H9 (cell line): ENCODE measurements at regions not wholly inside any gene's neighbourhood (a gene's known extent, or its start where the extent isn't known, plus 50 kb on each side); places are given as distances from the start of the nearest gene placed in this dataset.

Experiments
- DNase-seq: peaks from one replicate; pipeline ENCODE4 v3.0.0-alpha.2; 2017
- H2AFZ ChIP-seq: one replicate; pipeline ENCODE4 v1.6.1; 2013; ENCODE audit warnings: mild to moderate bottlenecking, low read length, control low read depth, moderate library complexity
- H2AK5ac ChIP-seq: 2 replicates; pipeline ENCODE4 v1.6.1; 2013; ENCODE audit warnings: low read length, control low read depth, mixed read lengths; ENCODE audit not compliant: insufficient read length
- H2BK120ac ChIP-seq: one replicate; pipeline ENCODE4 v1.6.1; 2013; ENCODE audit warnings: low read depth, mild to moderate bottlenecking, low read length, control low read depth, inconsistent platforms; ENCODE audit not compliant: poor library complexity, severe bottlenecking
- H2BK12ac ChIP-seq: 2 replicates; pipeline ENCODE4 v1.6.1; 2013; ENCODE audit warnings: low read length, control low read depth, mixed read lengths, low read depth; ENCODE audit not compliant: insufficient read length
- H2BK15ac ChIP-seq: 2 replicates; pipeline ENCODE4 v1.6.1; 2013; ENCODE audit warnings: low read depth, low read length, control low read depth
- H2BK20ac ChIP-seq: one replicate; pipeline ENCODE4 v1.6.1; 2013; ENCODE audit warnings: low read depth, mild to moderate bottlenecking, low read length, control low read depth, inconsistent platforms; ENCODE audit not compliant: poor library complexity, severe bottlenecking
- H2BK5ac ChIP-seq: 2 replicates; pipeline ENCODE4 v1.6.1; 2013; ENCODE audit warnings: low read length, control low read depth, mixed read lengths; ENCODE audit not compliant: insufficient read length
- H3K14ac ChIP-seq: 2 replicates; pipeline ENCODE4 v1.6.1; 2013; ENCODE audit warnings: low read length, control low read depth; ENCODE audit not compliant: insufficient read depth
- H3K18ac ChIP-seq: 2 replicates; pipeline ENCODE4 v1.6.1; 2013; ENCODE audit warnings: low read depth, mild to moderate bottlenecking, mixed read lengths, low read length, control low read depth; ENCODE audit not compliant: insufficient read length
- H3K23ac ChIP-seq: 2 replicates; pipeline ENCODE4 v1.6.1; 2013; ENCODE audit warnings: low read length, control low read depth, mixed read lengths, low read depth; ENCODE audit not compliant: insufficient read length
- H3K23me2 ChIP-seq: 2 replicates; pipeline ENCODE4 v1.6.1; 2013; ENCODE audit warnings: low read depth, mild to moderate bottlenecking, mixed read lengths, low read length, control low read depth; ENCODE audit not compliant: insufficient read length, poor library complexity, severe bottlenecking
- H3K27ac ChIP-seq: 2 replicates; pipeline ENCODE4 v1.5.1; 2013; ENCODE audit warnings: low read length, control low read depth, mixed read lengths, low read depth; ENCODE audit not compliant: insufficient read length
- H3K27me3 ChIP-seq: 2 replicates; pipeline ENCODE4 v1.6.1; 2013; ENCODE audit warnings: low read length, control low read depth, inconsistent platforms; ENCODE audit not compliant: insufficient read depth
- H3K4ac ChIP-seq: 2 replicates; pipeline ENCODE4 v1.6.1; 2013; ENCODE audit warnings: low read depth, mild to moderate bottlenecking, control low read depth, inconsistent platforms, low read length, moderate library complexity
- H3K4me1 ChIP-seq: 2 replicates; pipeline ENCODE4 v1.6.1; 2013; ENCODE audit warnings: low read length, control low read depth, inconsistent platforms; ENCODE audit not compliant: insufficient read depth
- H3K4me2 ChIP-seq: 2 replicates; pipeline ENCODE4 v1.6.1; 2013; ENCODE audit warnings: low read length, control low read depth, mixed read lengths; ENCODE audit not compliant: insufficient read length, insufficient read depth
- H3K56ac ChIP-seq: 2 replicates; pipeline ENCODE4 v1.6.1; 2013; ENCODE audit warnings: low read depth, mild to moderate bottlenecking, mixed read lengths, low read length, control low read depth; ENCODE audit not compliant: insufficient read length
- H3K79me1 ChIP-seq: 2 replicates; pipeline ENCODE4 v1.6.1; 2013; ENCODE audit warnings: low read depth, mild to moderate bottlenecking, moderate library complexity, low read length, control low read depth, inconsistent platforms; ENCODE audit not compliant: insufficient read depth, poor library complexity, severe bottlenecking
- H3K79me2 ChIP-seq: 2 replicates; pipeline ENCODE4 v1.6.1; 2013; ENCODE audit warnings: low read length, control low read depth, inconsistent platforms; ENCODE audit not compliant: insufficient read depth
- H3K9ac ChIP-seq: 2 replicates; pipeline ENCODE4 v1.6.1; 2013; ENCODE audit warnings: low read length, control low read depth, mixed read lengths; ENCODE audit not compliant: insufficient read length; ENCODE audit errors: extremely low read depth
- H3K9me3 ChIP-seq: one replicate; pipeline ENCODE4 v1.6.1; 2013; ENCODE audit warnings: low read depth, low read length, inconsistent platforms; ENCODE audit not compliant: control insufficient read depth
- H3T11ph ChIP-seq: one replicate; pipeline ENCODE4 v1.6.1; 2013; ENCODE audit warnings: mild to moderate bottlenecking, low read length, control low read depth, inconsistent platforms
- H4K20me1 ChIP-seq: one replicate; pipeline ENCODE4 v1.6.1; 2013; ENCODE audit not compliant: control insufficient read depth, insufficient read length, insufficient read depth
- H4K5ac ChIP-seq: 2 replicates; pipeline ENCODE4 v1.6.1; 2013; ENCODE audit warnings: low read depth, mild to moderate bottlenecking, mixed read lengths, low read length, control low read depth; ENCODE audit not compliant: insufficient read length
- H4K8ac ChIP-seq: replicated peaks from 2 replicates; pipeline ENCODE4 v1.6.1; 2013; ENCODE audit warnings: low read length, control low read depth, mixed read lengths, low read depth; ENCODE audit not compliant: insufficient read length
- H4K91ac ChIP-seq: 2 replicates; pipeline ENCODE4 v1.6.1; 2013; ENCODE audit warnings: low read depth, mild to moderate bottlenecking, moderate library complexity, mixed read lengths, low read length, control low read depth; ENCODE audit not compliant: insufficient read length
- H3K27ac Mint-ChIP-seq, 3 experiments: 2 replicates in 2 of 3; 3 replicates in 1 of 3; pipeline ENCODE4 v1.8.0; 2020 to 2021; ENCODE audit warnings: mixed read lengths in 3 of 3, mild to moderate bottlenecking in 1 of 3, moderate library complexity in 1 of 3
- H3K27me3 Mint-ChIP-seq: 2 replicates; pipeline ENCODE4 v1.8.0; 2021; ENCODE audit warnings: low read depth, mild to moderate bottlenecking, moderate library complexity, mixed read lengths
- H3K36me3 Mint-ChIP-seq, 3 experiments: 2 replicates in 2 of 3; 3 replicates in 1 of 3; pipeline ENCODE4 v1.8.0; 2020 to 2021; ENCODE audit warnings: low read depth in 3 of 3, mixed read lengths in 3 of 3; ENCODE audit not compliant: insufficient read depth in 1 of 3
- H3K4me1 Mint-ChIP-seq, 2 experiments: 2 replicates each; pipeline ENCODE4 v1.8.0; 2020; ENCODE audit warnings: mixed read lengths in 2 of 2
- H3K4me3 Mint-ChIP-seq, 2 experiments: 2 replicates in 1 of 2; 3 replicates in 1 of 2; pipeline ENCODE4 v1.8.0; 2020 to 2021; ENCODE audit warnings: mild to moderate bottlenecking in 2 of 2, mixed read lengths in 2 of 2, moderate library complexity in 1 of 2
- H3K9me3 Mint-ChIP-seq, 2 experiments: 2 replicates in 1 of 2; 3 replicates in 1 of 2; pipeline ENCODE4 v1.8.0; 2020; ENCODE audit warnings: mild to moderate bottlenecking in 2 of 2, mixed read lengths in 2 of 2, moderate library complexity in 1 of 2
- CTCF ChIP-seq: fragments of 200-600 bp; sonication (generic); conservative IDR thresholded peaks from 3 replicates; pipeline ENCODE4 v1.8.0; 2021; ENCODE audit warnings: antibody characterized with exemption, mild to moderate bottlenecking

GRCh38 chr1:69436151-69436550 is 131.6 kb upstream of the LRRC7 start:
- Histone ChIP-seq H2AFZ (no peak overlapping the region), H3T11ph (no peak overlapping the region), H4K5ac (no peak overlapping the region), H2BK20ac (no peak overlapping the region), H4K91ac (no peak overlapping the region), H3K18ac (no peak overlapping the region), H2BK15ac (no peak overlapping the region), H3K79me1 (no peaks in the 10 kb centered on the region), H3K14ac (no peak overlapping the region), H2BK120ac (no peak overlapping the region), H3K79me2 (no peaks in the 10 kb centered on the region), H3K9me3 (no peaks in the 10 kb centered on the region), H4K20me1 (no peaks in the 10 kb centered on the region), H3K27me3 (no peaks in the 10 kb centered on the region), H3K56ac (no peak overlapping the region), H3K27ac (no peak overlapping the region), H3K23ac (no peak overlapping the region), H3K4ac (no peak overlapping the region), H3K9ac (no peak overlapping the region), H3K23me2 (no peaks in the 10 kb centered on the region), H2AK5ac (no peak overlapping the region), H2BK5ac (no peak overlapping the region), H3K4me1 (no peaks in the 10 kb centered on the region), H4K8ac (no peak overlapping the region), H3K4me2 (no peak overlapping the region), H2BK12ac (no peak overlapping the region)
- H3K36me3 Mint-ChIP-seq = no peaks in the 10 kb centered on the region
- TF ChIP-seq CTCF = no peak
- DNase-seq = no peak
- H3K27me3 Mint-ChIP-seq = no peaks in the 10 kb centered on the region; the same call in 1 of the 2 replicates
- H3K4me3 Mint-ChIP-seq = no peak overlapping the region
- H3K4me1 Mint-ChIP-seq = no peaks in the 10 kb centered on the region
- no peak overlapping the region for H3K27ac Mint-ChIP-seq
- no peaks in the 10 kb centered on the region for H3K9me3 Mint-ChIP-seq
